K562 (cell line): ENCODE measurements at regions not wholly inside any gene's neighbourhood (a gene's known extent, or its start where the extent isn't known, plus 50 kb on each side); places are given as distances from the start of the nearest gene placed in this dataset.
A peak's percentile ranks its signal among the peaks of the same experiment; 100 is the strongest.

Experiments
- ADNP ChIP-seq: fragments of 200-800 bp; sonication (Bioruptor generic); IDR thresholded peaks from 2 replicates; pipeline ENCODE4 v1.6.1; 2016; ENCODE audit warnings: missing genetic modification characterization, missing compliant biosample characterization
- BDP1 ChIP-seq: IDR thresholded peaks from 3 replicates; pipeline ENCODE4 v1.6.1; 2011; ENCODE audit not compliant: insufficient read length, insufficient read depth
- BRCA1 ChIP-seq, 2 experiments: fragments of 450-650 bp in 1 of 2; sonication (generic) in 1 of 2; formaldehyde crosslinking in 1 of 2; IDR thresholded peaks; 2 replicates each; pipeline versions ENCODE4 v1.5.0 to v1.6.1; 2017 to 2020; ENCODE audit warnings: mild to moderate bottlenecking in 1 of 2, missing genetic modification reagents in 1 of 2
- CAMTA2 ChIP-seq: fragments of 250-450 bp; sonication (Bioruptor Pico); conservative IDR thresholded peaks from 2 replicates; pipeline ENCODE4 v1.5.1; 2022
- ELF2 ChIP-seq: fragments of 250-450 bp; sonication (Bioruptor Pico); IDR thresholded peaks from 2 replicates; pipeline ENCODE4 v1.5.0; 2021; ENCODE audit warnings: mild to moderate bottlenecking
- ELF4 ChIP-seq: fragments of 450-650 bp; formaldehyde crosslinking; IDR thresholded peaks from 2 replicates; pipeline ENCODE4 v1.4.0; 2022; ENCODE audit warnings: missing genetic modification characterization
- MAFF ChIP-seq: IDR thresholded peaks from 2 replicates; pipeline ENCODE4 v1.6.1; 2012; ENCODE audit warnings: low read length, improper control_type of control experiment
- NCOA4 ChIP-seq: fragments of 450-650 bp; IDR thresholded peaks from 2 replicates; pipeline ENCODE4 v1.6.1; 2018; ENCODE audit warnings: mild to moderate bottlenecking; ENCODE audit not compliant: partially characterized antibody
- NFATC3 ChIP-seq: fragments of 450-650 bp; IDR thresholded peaks from 2 replicates; pipeline ENCODE4 v1.6.1; 2017; ENCODE audit warnings: mild to moderate bottlenecking
- NFIC ChIP-seq: fragments of 450-650 bp; IDR thresholded peaks from 2 replicates; pipeline ENCODE4 v1.6.1; 2017; ENCODE audit warnings: mild to moderate bottlenecking, inconsistent platforms
- PATZ1 ChIP-seq: fragments of 250-450 bp; sonication (Bioruptor Pico); IDR thresholded peaks from 2 replicates; pipeline ENCODE4 v1.5.0; 2020; ENCODE audit warnings: mild to moderate bottlenecking, borderline replicate concordance
- POLR2AphosphoS5 ChIP-seq: IDR thresholded peaks from 2 replicates; pipeline ENCODE4 v1.6.1; 2011; ENCODE audit warnings: mild to moderate bottlenecking, low read depth, low read length, moderate library complexity; ENCODE audit not compliant: control insufficient read depth, insufficient read depth
- SRSF9 ChIP-seq: fragments of 200-400 bp; formaldehyde crosslinking; IDR thresholded peaks from 2 replicates; pipeline ENCODE4 v1.6.1; 2017; ENCODE audit warnings: low read depth, low read length, borderline replicate concordance
- ZNF740 ChIP-seq, 3 experiments: fragments of 200-800 bp in 1 of 3; sonication (Bioruptor generic) in 1 of 3; sonication (generic) in 1 of 3; formaldehyde crosslinking in 1 of 3; IDR thresholded peaks; 2 replicates each; pipeline versions ENCODE4 v1.6.1 to v1.8.0; 2016 to 2022; ENCODE audit warnings: mild to moderate bottlenecking in 2 of 3, missing compliant biosample characterization in 2 of 3, missing genetic modification characterization in 2 of 3, missing genetic modification reagents in 1 of 3
- ZNF778 ChIP-seq: fragments of 450-650 bp; formaldehyde crosslinking; IDR thresholded peaks from 2 replicates; pipeline ENCODE4 v1.4.0; 2020; ENCODE audit warnings: mild to moderate bottlenecking, moderate library complexity
- TF ChIP-seq, protein P1 (sequence below): fragments of 250-450 bp; sonication (Bioruptor Pico); IDR thresholded peaks from 2 replicates; pipeline ENCODE4 v1.5.0; 2021; ENCODE audit warnings: mild to moderate bottlenecking, moderate library complexity
- TF ChIP-seq, protein P2 (sequence below): fragments of 250-450 bp; sonication (Bioruptor Pico); IDR thresholded peaks from 2 replicates; pipeline ENCODE4 v1.5.1; 2021; ENCODE audit warnings: mild to moderate bottlenecking
- TF ChIP-seq, protein P3 (sequence below): fragments of 450-650 bp; IDR thresholded peaks from 2 replicates; pipeline ENCODE4 v1.6.1; 2016

- TF ChIP-seq, protein P1, sequence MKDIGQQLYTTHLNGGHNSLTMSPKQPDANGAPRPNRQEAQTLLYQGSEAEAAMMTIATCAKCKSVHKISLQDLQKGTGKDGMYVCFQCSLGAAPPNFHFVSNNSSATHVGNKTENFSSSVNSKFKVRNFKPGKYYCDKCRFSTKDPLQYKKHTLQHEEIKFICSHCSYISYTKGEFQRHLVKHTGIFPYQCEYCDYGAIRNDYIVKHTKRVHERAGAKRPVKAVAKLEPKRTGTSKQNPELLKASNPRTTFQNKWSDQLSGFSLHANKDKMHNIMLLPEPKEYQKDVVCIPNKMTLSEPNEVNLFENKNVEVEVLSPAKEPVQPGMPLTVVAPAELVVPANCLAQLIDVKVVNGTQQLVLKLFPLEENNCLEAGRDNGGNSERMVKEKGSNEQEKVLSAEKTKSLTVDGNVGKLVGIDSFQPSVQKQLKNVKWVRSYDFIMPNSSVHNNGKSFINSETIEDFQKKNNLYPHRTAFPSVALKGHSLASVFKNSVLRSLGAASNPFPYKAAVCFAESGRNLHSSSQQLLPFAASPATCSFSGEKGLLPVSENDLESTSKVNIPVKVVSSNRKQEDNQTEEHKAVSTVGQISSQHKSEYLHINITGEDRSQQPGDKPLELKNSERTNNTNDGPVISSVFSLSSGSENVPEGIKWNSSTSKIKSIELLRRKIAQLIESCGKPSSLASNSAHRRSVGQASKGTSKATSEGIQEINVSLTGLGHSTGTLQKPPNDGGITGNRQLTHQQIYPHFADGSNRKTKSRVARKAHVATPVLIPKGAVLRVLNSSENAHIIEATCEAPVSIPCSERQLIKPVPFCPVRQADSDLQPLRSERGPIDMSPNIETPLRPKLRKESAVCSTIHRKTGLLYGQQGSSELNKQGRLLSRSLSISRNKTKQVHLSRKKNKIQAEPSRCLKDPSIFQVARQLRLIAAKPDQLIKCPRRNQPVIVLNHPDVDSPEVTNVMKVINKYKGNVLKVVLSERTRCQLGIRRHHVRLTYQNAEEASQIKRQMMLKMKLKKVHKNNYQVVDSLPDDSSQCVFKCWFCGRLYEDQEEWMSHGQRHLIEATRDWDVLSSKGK (CRISPR knock-in tag): no peak
- TF ChIP-seq, protein P2, sequence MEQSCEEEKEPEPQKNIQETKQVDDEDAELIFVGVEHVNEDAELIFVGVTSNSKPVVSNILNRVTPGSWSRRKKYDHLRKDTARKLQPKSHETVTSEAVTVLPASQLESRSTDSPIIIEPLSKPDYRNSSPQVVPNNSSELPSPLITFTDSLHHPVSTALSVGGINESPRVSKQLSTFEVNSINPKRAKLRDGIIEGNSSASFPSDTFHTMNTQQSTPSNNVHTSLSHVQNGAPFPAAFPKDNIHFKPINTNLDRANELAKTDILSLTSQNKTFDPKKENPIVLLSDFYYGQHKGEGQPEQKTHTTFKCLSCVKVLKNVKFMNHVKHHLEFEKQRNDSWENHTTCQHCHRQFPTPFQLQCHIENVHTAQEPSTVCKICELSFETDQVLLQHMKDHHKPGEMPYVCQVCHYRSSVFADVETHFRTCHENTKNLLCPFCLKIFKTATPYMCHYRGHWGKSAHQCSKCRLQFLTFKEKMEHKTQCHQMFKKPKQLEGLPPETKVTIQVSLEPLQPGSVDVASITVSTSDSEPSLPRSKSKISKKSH (CRISPR knock-in tag): no peak
- TF ChIP-seq ZNF778 (CRISPR knock-in tag) (no peak), ADNP (tag) (no peak), NFATC3 (no peak), SRSF9 (no peak), PATZ1 (no peak), NCOA4 (no peak), POLR2AphosphoS5 (no peak), NFIC (no peak), ZNF740 (CRISPR knock-in tag; IDR thresholded peaks at IDR 0.05) (peak; percentile 32; the same call in 1 of the 2 replicates), ZNF740 (tag; IDR thresholded peaks at IDR 0.05) (no peak), BRCA1 (IDR thresholded peaks at IDR 0.05) (no peak), BRCA1 (CRISPR knock-in tag; IDR thresholded peaks at IDR 0.05) (no peak), MAFF (no peak), ELF4 (no peak), ELF2 (no peak), BDP1 (no peak), CAMTA2 (CRISPR knock-in tag) (no peak)
- TF ChIP-seq, protein P3, sequence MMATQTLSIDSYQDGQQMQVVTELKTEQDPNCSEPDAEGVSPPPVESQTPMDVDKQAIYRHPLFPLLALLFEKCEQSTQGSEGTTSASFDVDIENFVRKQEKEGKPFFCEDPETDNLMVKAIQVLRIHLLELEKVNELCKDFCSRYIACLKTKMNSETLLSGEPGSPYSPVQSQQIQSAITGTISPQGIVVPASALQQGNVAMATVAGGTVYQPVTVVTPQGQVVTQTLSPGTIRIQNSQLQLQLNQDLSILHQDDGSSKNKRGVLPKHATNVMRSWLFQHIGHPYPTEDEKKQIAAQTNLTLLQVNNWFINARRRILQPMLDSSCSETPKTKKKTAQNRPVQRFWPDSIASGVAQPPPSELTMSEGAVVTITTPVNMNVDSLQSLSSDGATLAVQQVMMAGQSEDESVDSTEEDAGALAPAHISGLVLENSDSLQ: no peak
Measured at GRCh38 chr7:130910949-130911944, 177.2 kb upstream of the KLF14 start (continued).
